ENCODE measurements at regions not wholly inside any gene's neighbourhood (a gene's known extent, or its start where the extent isn't known, plus 50 kb on each side); places are given as distances from the start of the nearest gene placed in this dataset.

DNA sequence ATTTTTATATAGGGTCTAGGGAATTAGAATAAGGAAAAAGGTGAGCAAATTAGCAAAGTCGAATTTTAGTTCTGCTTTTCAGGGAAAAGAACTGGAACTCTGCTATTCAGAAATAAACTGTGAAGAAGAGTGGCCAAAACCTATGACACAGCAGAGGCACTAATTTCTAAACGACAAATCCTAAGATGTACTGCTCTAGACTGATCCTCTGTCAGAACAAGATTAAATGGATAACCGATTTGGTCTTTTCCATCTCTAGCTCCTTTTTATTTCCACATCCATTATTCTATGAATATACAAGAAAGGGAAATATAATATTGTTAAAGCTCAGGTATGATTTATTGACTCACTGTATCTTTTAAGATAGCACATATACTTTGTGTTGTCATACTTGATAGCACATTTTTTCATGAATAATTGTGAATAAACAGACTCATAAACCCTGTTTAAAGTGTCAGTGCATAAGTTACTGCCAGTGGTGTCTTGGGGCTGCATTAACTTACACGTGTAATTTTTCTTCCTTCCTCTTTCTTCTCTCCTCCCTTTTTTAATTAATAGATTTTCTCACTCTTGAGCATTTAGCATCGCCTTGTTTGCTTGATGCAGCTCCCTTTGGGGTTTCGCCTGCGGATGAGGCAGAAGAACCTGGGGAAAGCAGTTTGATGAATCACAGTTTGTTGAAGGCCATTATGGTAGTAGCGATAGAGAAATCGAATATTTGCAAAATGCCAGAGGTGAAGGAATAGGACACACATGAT is 496.6 kb downstream of the ADGRL2 start:
- Histone ChIP-seq H3K18ac (ENCODE audit: low read length) (no peak overlapping the region), H4K12ac (ENCODE audit: low read depth, low read length) (no peak overlapping the region), H3K14ac (ENCODE audit: low read length) (no peak overlapping the region), H3K27me3 (ENCODE audit: insufficient read depth, low read length) (no peaks in the 10 kb centered on the region), H3K4me3 (ENCODE audit: low read depth, low read length) (no peak overlapping the region), H3K4me2 (ENCODE audit: low read length) (no peak overlapping the region), H3K9me3 (ENCODE audit: insufficient read depth, low read depth, low read length) (no peaks in the 10 kb centered on the region), H4K91ac (ENCODE audit: low read depth, low read length) (no peak overlapping the region), H3K9ac (ENCODE audit: low read length) (no peak overlapping the region), H3K79me1 (ENCODE audit: low read length) (no peaks in the 10 kb centered on the region), H3K36me3 (ENCODE audit: control insufficient read depth in 1 of 2, insufficient read depth in 2 of 2, low read length in 2 of 2) (no peaks in the 10 kb centered on the region), H3K4me1 (ENCODE audit: control insufficient read depth in 1 of 2, insufficient read depth in 2 of 2, low read length in 2 of 2) (no peaks in the 10 kb centered on the region), H2AFZ (ENCODE audit: insufficient read depth, low read length, poor library complexity) (no peak overlapping the region), H3K79me2 (ENCODE audit: control insufficient read depth, insufficient read depth, low read length, poor library complexity) (no peaks in the 10 kb centered on the region), H3K27ac (ENCODE audit: low read depth, low read length) (no peak overlapping the region), H3K4ac (ENCODE audit: low read depth, low read length) (no peak overlapping the region), H2BK5ac (ENCODE audit: low read depth, low read length, poor library complexity) (no peak overlapping the region), H2AK5ac (ENCODE audit: low read length) (no peak overlapping the region), H2BK120ac (ENCODE audit: insufficient read depth, low read length, poor library complexity) (no peak overlapping the region), H2BK12ac (ENCODE audit: low read length) (no peak overlapping the region), H3K23ac (ENCODE audit: low read length) (no peak overlapping the region), H4K8ac (ENCODE audit: low read depth, low read length) (no peak overlapping the region)
- WGBS (ENCODE audit: extremely low coverage, insufficient coverage, insufficient read length) = no CpG with 5 or more reads among the region's 9 CpGs
- no peak for DNase-seq

DNA sequence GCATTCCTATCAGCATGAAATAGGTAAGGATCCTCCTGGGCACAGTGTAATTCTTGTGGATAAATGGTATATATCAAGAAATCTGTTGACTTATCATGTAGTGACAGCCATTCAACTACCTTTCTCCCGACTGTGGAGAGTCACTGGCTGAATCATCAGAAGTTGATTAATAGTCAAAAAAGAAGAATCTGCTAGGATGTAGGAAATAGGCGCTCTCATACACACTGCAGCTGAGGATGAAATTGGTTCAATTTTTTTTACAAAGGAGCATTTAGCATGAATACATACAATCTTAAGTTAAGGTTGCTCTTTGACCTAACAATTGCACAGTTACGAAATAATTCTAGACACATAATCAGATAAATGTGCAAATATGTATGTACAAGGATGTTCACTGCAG is 486.8 kb downstream of the ADGRL2 start:
- Histone ChIP-seq H3K9ac (ENCODE audit: low read length) (no peak overlapping the region), H2AFZ (ENCODE audit: insufficient read depth, low read length, poor library complexity) (no peak overlapping the region), H3K18ac (ENCODE audit: low read length) (no peak overlapping the region), H2BK12ac (ENCODE audit: low read length) (no peak overlapping the region), H2AK5ac (ENCODE audit: low read length) (no peak overlapping the region), H4K91ac (ENCODE audit: low read depth, low read length) (no peak overlapping the region), H3K27ac (ENCODE audit: low read depth, low read length) (no peak overlapping the region), H3K79me2 (ENCODE audit: control insufficient read depth, insufficient read depth, low read length, poor library complexity) (no peaks in the 10 kb centered on the region), H2BK120ac (ENCODE audit: insufficient read depth, low read length, poor library complexity) (no peak overlapping the region), H2BK5ac (ENCODE audit: low read depth, low read length, poor library complexity) (no peak overlapping the region), H3K79me1 (ENCODE audit: low read length) (no peaks in the 10 kb centered on the region), H3K4ac (ENCODE audit: low read depth, low read length) (no peak overlapping the region), H3K27me3 (ENCODE audit: insufficient read depth, low read length) (no peaks in the 10 kb centered on the region), H4K8ac (ENCODE audit: low read depth, low read length) (no peak overlapping the region), H3K4me1 (ENCODE audit: control insufficient read depth in 1 of 2, insufficient read depth in 2 of 2, low read length in 2 of 2) (no peaks in the 10 kb centered on the region), H4K12ac (ENCODE audit: low read depth, low read length) (no peak overlapping the region), H3K14ac (ENCODE audit: low read length) (no peak overlapping the region), H3K9me3 (ENCODE audit: insufficient read depth, low read depth, low read length) (no peaks in the 10 kb centered on the region), H3K4me2 (ENCODE audit: low read length) (no peak overlapping the region), H3K23ac (ENCODE audit: low read length) (no peak overlapping the region), H3K4me3 (ENCODE audit: low read depth, low read length) (no peak overlapping the region), H3K36me3 (ENCODE audit: control insufficient read depth in 1 of 2, insufficient read depth in 2 of 2, low read length in 2 of 2) (no peaks in the 10 kb centered on the region)
- WGBS (ENCODE audit: extremely low coverage, insufficient coverage, insufficient read length) = no CpG with 5 or more reads among the region's 3 CpGs
- no peak for DNase-seq

- no peak overlapping the region for H2BK5ac ChIP-seq (ENCODE audit: low read depth, low read length, poor library complexity)
- no peak overlapping the region for H3K23ac ChIP-seq (ENCODE audit: low read length)
- H3K9ac ChIP-seq (ENCODE audit: low read length) = no peak overlapping the region
- no peak overlapping the region for H2BK120ac ChIP-seq (ENCODE audit: insufficient read depth, low read length, poor library complexity)
- H2BK12ac ChIP-seq (ENCODE audit: low read length) = no peak overlapping the region
- H3K18ac ChIP-seq (ENCODE audit: low read length) = no peak overlapping the region
- no peaks in the 10 kb centered on the region for H3K4me1 ChIP-seq (ENCODE audit: control insufficient read depth in 1 of 2, insufficient read depth in 2 of 2, low read length in 2 of 2)
- H3K4me2 ChIP-seq (ENCODE audit: low read length) = no peak overlapping the region
- no peak overlapping the region for H2AK5ac ChIP-seq (ENCODE audit: low read length)
- H3K27me3 ChIP-seq (ENCODE audit: insufficient read depth, low read length) = no peaks in the 10 kb centered on the region
- H3K79me1 ChIP-seq (ENCODE audit: low read length) = no peaks in the 10 kb centered on the region
- H3K4me3 ChIP-seq (ENCODE audit: low read depth, low read length) = no peak overlapping the region
- H3K14ac ChIP-seq (ENCODE audit: low read length) = no peak overlapping the region
- H3K79me2 ChIP-seq (ENCODE audit: control insufficient read depth, insufficient read depth, low read length, poor library complexity) = no peaks in the 10 kb centered on the region
- H4K8ac ChIP-seq (ENCODE audit: low read depth, low read length) = no peak overlapping the region
- H4K91ac ChIP-seq (ENCODE audit: low read depth, low read length) = no peak overlapping the region
- no peak overlapping the region for H3K4ac ChIP-seq (ENCODE audit: low read depth, low read length)
- no peak overlapping the region for H2AFZ ChIP-seq (ENCODE audit: insufficient read depth, low read length, poor library complexity)
- no peaks in the 10 kb centered on the region for H3K36me3 ChIP-seq (ENCODE audit: control insufficient read depth in 1 of 2, insufficient read depth in 2 of 2, low read length in 2 of 2)
- DNase-seq = no peak
- H3K27ac ChIP-seq (ENCODE audit: low read depth, low read length) = no peak overlapping the region
- no peaks in the 10 kb centered on the region for H3K9me3 ChIP-seq (ENCODE audit: insufficient read depth, low read depth, low read length)
- H4K12ac ChIP-seq (ENCODE audit: low read depth, low read length) = no peak overlapping the region
- no CpG with 5 or more reads among the region's 1 CpG for WGBS (ENCODE audit: extremely low coverage, insufficient coverage, insufficient read length)
Observed at GRCh38 chr1:82284213-82284612, 483.5 kb downstream of the ADGRL2 start.

- Histone ChIP-seq H3K4me3 (ENCODE audit: low read depth, low read length) (no peak overlapping the region), H3K18ac (ENCODE audit: low read length) (no peak overlapping the region), H4K12ac (ENCODE audit: low read depth, low read length) (no peak overlapping the region), H3K36me3 (ENCODE audit: control insufficient read depth in 1 of 2, insufficient read depth in 2 of 2, low read length in 2 of 2) (no peaks in the 10 kb centered on the region), H3K79me2 (ENCODE audit: control insufficient read depth, insufficient read depth, low read length, poor library complexity) (no peaks in the 10 kb centered on the region), H3K9me3 (ENCODE audit: insufficient read depth, low read depth, low read length) (no peaks in the 10 kb centered on the region), H2AK5ac (ENCODE audit: low read length) (no peak overlapping the region), H2BK120ac (ENCODE audit: insufficient read depth, low read length, poor library complexity) (no peak overlapping the region), H4K8ac (ENCODE audit: low read depth, low read length) (no peak overlapping the region), H3K14ac (ENCODE audit: low read length) (no peak overlapping the region), H4K91ac (ENCODE audit: low read depth, low read length) (no peak overlapping the region), H3K79me1 (ENCODE audit: low read length) (no peaks in the 10 kb centered on the region), H3K4me1 (ENCODE audit: control insufficient read depth in 1 of 2, insufficient read depth in 2 of 2, low read length in 2 of 2) (no peaks in the 10 kb centered on the region), H2BK5ac (ENCODE audit: low read depth, low read length, poor library complexity) (no peak overlapping the region), H3K23ac (ENCODE audit: low read length) (no peak overlapping the region), H2BK12ac (ENCODE audit: low read length) (no peak overlapping the region), H2AFZ (ENCODE audit: insufficient read depth, low read length, poor library complexity) (no peak overlapping the region), H3K4ac (ENCODE audit: low read depth, low read length) (no peak overlapping the region), H3K27me3 (ENCODE audit: insufficient read depth, low read length) (no peaks in the 10 kb centered on the region), H3K27ac (ENCODE audit: low read depth, low read length) (no peak overlapping the region), H3K9ac (ENCODE audit: low read length) (no peak overlapping the region), H3K4me2 (ENCODE audit: low read length) (no peak overlapping the region)
- DNase-seq = no peak
- no CpG with 5 or more reads among the region's 6 CpGs for WGBS (ENCODE audit: extremely low coverage, insufficient coverage, insufficient read length)
Observed at GRCh38 chr1:82279241-82279640, 478.5 kb downstream of the ADGRL2 start.
